ENCODE measurements at regions not wholly inside any gene's neighbourhood (a gene's known extent, or its start where the extent isn't known, plus 50 kb on each side); places are given as distances from the start of the nearest gene placed in this dataset.
"Not testable (repeated sequence)": the region's sequence is repeated elsewhere in the genome, so short reads cannot be mapped to it uniquely, and the experiment has no call there.

DNA sequence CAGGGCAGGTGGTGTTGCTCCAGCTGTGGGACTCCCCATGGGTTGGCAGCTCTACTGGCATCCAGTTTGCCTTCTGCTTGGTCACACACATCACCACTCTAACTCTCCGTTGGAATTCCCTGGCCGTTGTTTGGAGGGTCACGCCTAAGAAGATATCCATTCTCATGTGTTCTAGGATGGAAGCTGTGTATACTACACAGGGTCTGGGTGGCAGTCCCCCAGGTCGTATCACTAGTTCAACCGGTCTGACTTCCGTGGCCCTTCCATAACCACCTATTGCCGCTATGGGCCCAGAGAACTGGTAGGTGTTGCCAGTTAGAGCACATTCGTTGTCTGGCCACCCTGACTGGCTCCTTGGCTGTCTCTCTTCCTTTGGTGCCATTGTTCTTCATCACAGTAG is 456.3 kb downstream of the TMEM121 start:
- no peak for DNase-seq (ENCODE audit: low spot score)
- no peak for TF ChIP-seq CTCF (IDR thresholded peaks at IDR 0.05; ENCODE audit: extremely low read depth, missing control alignments)

- no peak for TF ChIP-seq CTCF (IDR thresholded peaks at IDR 0.05; ENCODE audit: extremely low read depth, missing control alignments)
- no peak for DNase-seq (ENCODE audit: low spot score)
These were observed 460.5 kb downstream of the TMEM121 start for GRCh38 chr14:105986894-105987284.

DNA sequence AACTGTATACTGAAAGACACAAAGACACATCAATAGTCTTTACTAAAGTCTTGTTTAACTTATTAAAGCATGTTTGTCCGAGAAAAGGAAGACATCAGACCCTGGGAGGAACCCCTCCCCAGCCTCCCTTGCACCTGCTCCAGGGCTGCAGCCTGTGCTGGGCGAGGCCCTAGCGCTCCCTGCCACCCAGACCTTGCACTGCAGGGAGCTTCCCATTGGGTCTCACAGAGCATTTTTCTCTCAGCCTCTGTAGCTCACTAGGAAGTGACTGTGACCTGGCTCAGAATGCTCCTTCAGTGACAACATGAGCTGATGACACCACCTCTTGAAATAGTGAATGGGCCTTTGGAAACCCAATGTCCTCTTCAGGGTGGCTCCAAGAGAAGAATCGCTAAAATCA is 461.2 kb downstream of the TMEM121 start:
- no peak for TF ChIP-seq CTCF (IDR thresholded peaks at IDR 0.05; ENCODE audit: extremely low read depth, missing control alignments)
- DNase-seq (ENCODE audit: low spot score): no peak

DNA sequence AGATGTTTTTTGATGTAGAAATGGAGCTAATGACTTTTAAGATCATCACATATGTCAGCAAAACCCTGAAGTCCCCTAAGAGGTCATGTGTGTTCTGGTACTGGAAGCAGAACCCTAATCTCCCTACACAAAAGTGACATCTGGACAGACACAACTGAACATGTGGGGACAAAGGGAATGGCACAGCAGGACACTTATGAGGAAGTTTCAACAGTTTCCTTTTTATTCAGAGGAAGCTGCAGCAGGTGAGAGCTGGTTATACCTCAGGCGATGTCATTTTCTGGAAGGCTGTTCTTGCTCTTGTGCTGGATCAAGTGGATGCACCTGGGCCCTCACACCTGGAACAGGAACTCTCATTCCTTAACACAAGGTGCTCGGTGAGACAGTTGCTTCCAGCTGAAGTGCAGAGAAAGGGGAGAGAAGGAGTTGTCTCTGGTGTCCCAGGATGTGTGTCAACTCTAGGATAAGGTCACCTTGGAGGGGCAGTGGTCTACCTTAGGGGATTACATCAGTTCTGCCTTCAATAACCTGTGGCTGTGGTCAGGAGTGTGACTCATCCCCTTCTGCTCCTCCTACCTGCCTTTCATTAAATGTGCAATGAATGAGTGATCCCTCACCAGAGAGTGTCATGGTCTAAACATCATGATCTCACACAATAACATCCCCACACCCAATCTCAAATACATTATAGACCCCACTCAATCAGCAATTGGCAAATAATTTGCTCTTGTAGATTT is 463.4 kb downstream of the TMEM121 start:
- DNase-seq (ENCODE audit: low spot score): no peak
- TF ChIP-seq CTCF (IDR thresholded peaks at IDR 0.05; ENCODE audit: extremely low read depth, missing control alignments): no peak

DNA sequence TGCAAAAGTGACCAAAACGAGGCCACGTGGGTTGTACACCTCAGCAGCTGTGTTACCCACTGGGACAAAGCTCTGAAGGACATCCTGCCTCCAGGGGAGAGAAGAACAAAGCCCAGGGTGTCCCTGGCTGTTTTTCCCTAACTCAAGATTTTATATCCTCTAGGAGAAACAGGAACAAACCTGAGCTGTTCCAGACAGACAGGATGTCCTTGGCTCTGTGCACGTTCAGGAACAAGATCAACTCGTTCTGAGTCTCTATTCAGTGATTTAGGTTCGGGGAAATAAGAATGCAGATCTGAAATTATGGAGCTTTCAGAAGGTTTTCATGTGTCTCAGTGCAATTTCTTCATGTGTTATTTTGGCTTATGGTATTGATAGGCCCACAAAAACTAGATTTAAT is 465.3 kb downstream of the TMEM121 start:
- DNase-seq (ENCODE audit: low spot score): not testable (repeated sequence)

DNA sequence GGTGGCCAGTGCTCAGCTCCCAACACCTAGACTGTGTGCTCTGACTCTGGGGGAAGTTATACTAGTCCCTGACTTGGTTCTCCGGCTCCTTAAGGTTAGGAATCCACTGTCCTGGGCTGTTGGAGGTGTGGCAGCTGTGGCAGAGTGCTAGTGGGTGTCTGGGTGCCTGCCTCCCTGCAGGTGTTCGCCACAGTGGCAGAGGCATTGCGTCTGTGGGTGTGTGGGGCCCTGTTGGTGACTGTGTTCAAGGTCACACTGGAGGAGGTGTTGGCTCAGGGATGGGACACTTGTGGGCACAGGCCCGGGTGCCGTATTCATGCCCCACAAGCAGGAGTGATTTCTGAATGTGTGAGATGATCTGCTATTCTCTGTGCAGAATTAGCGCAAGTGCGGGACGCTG is 467.4 kb downstream of the TMEM121 start:
- no peak for DNase-seq (ENCODE audit: low spot score)
- no peak for TF ChIP-seq CTCF (IDR thresholded peaks at IDR 0.05; ENCODE audit: extremely low read depth, missing control alignments)

GRCh38 chr14:105995011-105995710 is 468.8 kb downstream of the TMEM121 start:
- not testable (repeated sequence) for DNase-seq (ENCODE audit: low spot score)

- not testable (repeated sequence) for DNase-seq (ENCODE audit: low spot score)
These were observed 472.2 kb downstream of the TMEM121 start for GRCh38 chr14:105998597-105998996.

DNA sequence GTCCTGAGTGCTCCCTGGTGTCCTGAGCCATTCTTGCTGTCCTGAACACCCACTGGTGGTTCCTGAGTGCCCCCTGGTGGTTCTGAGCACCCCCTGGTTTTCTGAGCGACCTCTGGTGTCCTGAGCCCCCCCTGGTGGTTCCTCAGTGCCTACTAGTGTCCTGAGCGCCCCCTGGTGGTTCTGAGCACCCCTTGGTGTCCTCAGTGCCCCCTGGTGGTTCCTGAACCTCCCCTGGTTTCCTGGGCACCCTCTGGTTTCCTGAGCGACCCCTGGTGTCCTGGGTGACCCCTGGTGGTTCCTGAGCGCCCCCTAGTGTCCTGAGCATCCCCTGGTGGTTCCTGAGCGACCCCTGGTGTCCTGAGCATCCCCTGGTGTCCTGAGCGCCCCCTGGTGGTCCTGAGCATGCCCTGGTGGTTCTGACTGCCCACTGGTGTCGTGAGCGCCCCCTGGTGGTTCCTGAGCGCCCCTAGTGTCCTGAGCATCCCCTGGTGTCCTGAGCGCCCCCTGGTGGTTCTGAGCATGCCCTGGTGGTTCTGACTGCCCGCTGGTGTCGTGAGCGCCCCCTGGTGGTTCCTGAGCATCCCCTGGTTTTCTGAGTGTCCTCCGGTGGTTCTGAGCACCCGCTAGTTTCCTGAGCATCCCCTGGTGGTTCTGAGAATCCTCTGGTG is 473.1 kb downstream of the TMEM121 start:
- peak; percentile 57 for DNase-seq (ENCODE audit: low spot score)
- peak; percentile 84 for TF ChIP-seq CTCF (IDR thresholded peaks at IDR 0.05; ENCODE audit: extremely low read depth, missing control alignments)

All from GM20000 (cell line).